H9 (cell line): ENCODE measurements at regions not wholly inside any gene's neighbourhood (a gene's known extent, or its start where the extent isn't known, plus 50 kb on each side); places are given as distances from the start of the nearest gene placed in this dataset.

Experiments used
- DNase-seq: peaks from one replicate; pipeline ENCODE4 v3.0.0-alpha.2; 2017
- H2AFZ ChIP-seq: one replicate; pipeline ENCODE4 v1.6.1; 2013; ENCODE audit warnings: mild to moderate bottlenecking, low read length, control low read depth, moderate library complexity
- H2AK5ac ChIP-seq: 2 replicates; pipeline ENCODE4 v1.6.1; 2013; ENCODE audit warnings: low read length, control low read depth, mixed read lengths; ENCODE audit not compliant: insufficient read length
- H2BK120ac ChIP-seq: one replicate; pipeline ENCODE4 v1.6.1; 2013; ENCODE audit warnings: low read depth, mild to moderate bottlenecking, low read length, control low read depth, inconsistent platforms; ENCODE audit not compliant: poor library complexity, severe bottlenecking
- H2BK12ac ChIP-seq: 2 replicates; pipeline ENCODE4 v1.6.1; 2013; ENCODE audit warnings: low read length, control low read depth, mixed read lengths, low read depth; ENCODE audit not compliant: insufficient read length
- H2BK15ac ChIP-seq: 2 replicates; pipeline ENCODE4 v1.6.1; 2013; ENCODE audit warnings: low read depth, low read length, control low read depth
- H2BK20ac ChIP-seq: one replicate; pipeline ENCODE4 v1.6.1; 2013; ENCODE audit warnings: low read depth, mild to moderate bottlenecking, low read length, control low read depth, inconsistent platforms; ENCODE audit not compliant: poor library complexity, severe bottlenecking
- H2BK5ac ChIP-seq: 2 replicates; pipeline ENCODE4 v1.6.1; 2013; ENCODE audit warnings: low read length, control low read depth, mixed read lengths; ENCODE audit not compliant: insufficient read length
- H3K14ac ChIP-seq: 2 replicates; pipeline ENCODE4 v1.6.1; 2013; ENCODE audit warnings: low read length, control low read depth; ENCODE audit not compliant: insufficient read depth
- H3K18ac ChIP-seq: 2 replicates; pipeline ENCODE4 v1.6.1; 2013; ENCODE audit warnings: low read depth, mild to moderate bottlenecking, mixed read lengths, low read length, control low read depth; ENCODE audit not compliant: insufficient read length
- H3K23ac ChIP-seq: 2 replicates; pipeline ENCODE4 v1.6.1; 2013; ENCODE audit warnings: low read length, control low read depth, mixed read lengths, low read depth; ENCODE audit not compliant: insufficient read length
- H3K23me2 ChIP-seq: 2 replicates; pipeline ENCODE4 v1.6.1; 2013; ENCODE audit warnings: low read depth, mild to moderate bottlenecking, mixed read lengths, low read length, control low read depth; ENCODE audit not compliant: insufficient read length, poor library complexity, severe bottlenecking
- H3K27ac ChIP-seq: 2 replicates; pipeline ENCODE4 v1.5.1; 2013; ENCODE audit warnings: low read length, control low read depth, mixed read lengths, low read depth; ENCODE audit not compliant: insufficient read length
- H3K27me3 ChIP-seq: 2 replicates; pipeline ENCODE4 v1.6.1; 2013; ENCODE audit warnings: low read length, control low read depth, inconsistent platforms; ENCODE audit not compliant: insufficient read depth
- H3K4ac ChIP-seq: 2 replicates; pipeline ENCODE4 v1.6.1; 2013; ENCODE audit warnings: low read depth, mild to moderate bottlenecking, control low read depth, inconsistent platforms, low read length, moderate library complexity
- H3K4me1 ChIP-seq: 2 replicates; pipeline ENCODE4 v1.6.1; 2013; ENCODE audit warnings: low read length, control low read depth, inconsistent platforms; ENCODE audit not compliant: insufficient read depth
- H3K4me2 ChIP-seq: 2 replicates; pipeline ENCODE4 v1.6.1; 2013; ENCODE audit warnings: low read length, control low read depth, mixed read lengths; ENCODE audit not compliant: insufficient read length, insufficient read depth
- H3K56ac ChIP-seq: 2 replicates; pipeline ENCODE4 v1.6.1; 2013; ENCODE audit warnings: low read depth, mild to moderate bottlenecking, mixed read lengths, low read length, control low read depth; ENCODE audit not compliant: insufficient read length
- H3K79me1 ChIP-seq: 2 replicates; pipeline ENCODE4 v1.6.1; 2013; ENCODE audit warnings: low read depth, mild to moderate bottlenecking, moderate library complexity, low read length, control low read depth, inconsistent platforms; ENCODE audit not compliant: insufficient read depth, poor library complexity, severe bottlenecking
- H3K79me2 ChIP-seq: 2 replicates; pipeline ENCODE4 v1.6.1; 2013; ENCODE audit warnings: low read length, control low read depth, inconsistent platforms; ENCODE audit not compliant: insufficient read depth
- H3K9ac ChIP-seq: 2 replicates; pipeline ENCODE4 v1.6.1; 2013; ENCODE audit warnings: low read length, control low read depth, mixed read lengths; ENCODE audit not compliant: insufficient read length; ENCODE audit errors: extremely low read depth
- H3K9me3 ChIP-seq: one replicate; pipeline ENCODE4 v1.6.1; 2013; ENCODE audit warnings: low read depth, low read length, inconsistent platforms; ENCODE audit not compliant: control insufficient read depth
- H3T11ph ChIP-seq: one replicate; pipeline ENCODE4 v1.6.1; 2013; ENCODE audit warnings: mild to moderate bottlenecking, low read length, control low read depth, inconsistent platforms
- H4K20me1 ChIP-seq: one replicate; pipeline ENCODE4 v1.6.1; 2013; ENCODE audit not compliant: control insufficient read depth, insufficient read length, insufficient read depth
- H4K5ac ChIP-seq: 2 replicates; pipeline ENCODE4 v1.6.1; 2013; ENCODE audit warnings: low read depth, mild to moderate bottlenecking, mixed read lengths, low read length, control low read depth; ENCODE audit not compliant: insufficient read length
- H4K8ac ChIP-seq: replicated peaks from 2 replicates; pipeline ENCODE4 v1.6.1; 2013; ENCODE audit warnings: low read length, control low read depth, mixed read lengths, low read depth; ENCODE audit not compliant: insufficient read length
- H4K91ac ChIP-seq: 2 replicates; pipeline ENCODE4 v1.6.1; 2013; ENCODE audit warnings: low read depth, mild to moderate bottlenecking, moderate library complexity, mixed read lengths, low read length, control low read depth; ENCODE audit not compliant: insufficient read length
- H3K27ac Mint-ChIP-seq, 3 experiments: 2 replicates in 2 of 3; 3 replicates in 1 of 3; pipeline ENCODE4 v1.8.0; 2020 to 2021; ENCODE audit warnings: mixed read lengths in 3 of 3, mild to moderate bottlenecking in 1 of 3, moderate library complexity in 1 of 3
- H3K27me3 Mint-ChIP-seq: 2 replicates; pipeline ENCODE4 v1.8.0; 2021; ENCODE audit warnings: low read depth, mild to moderate bottlenecking, moderate library complexity, mixed read lengths
- H3K36me3 Mint-ChIP-seq, 3 experiments: 2 replicates in 2 of 3; 3 replicates in 1 of 3; pipeline ENCODE4 v1.8.0; 2020 to 2021; ENCODE audit warnings: low read depth in 3 of 3, mixed read lengths in 3 of 3; ENCODE audit not compliant: insufficient read depth in 1 of 3
- H3K4me1 Mint-ChIP-seq, 2 experiments: 2 replicates each; pipeline ENCODE4 v1.8.0; 2020; ENCODE audit warnings: mixed read lengths in 2 of 2
- H3K4me3 Mint-ChIP-seq, 2 experiments: 2 replicates in 1 of 2; 3 replicates in 1 of 2; pipeline ENCODE4 v1.8.0; 2020 to 2021; ENCODE audit warnings: mild to moderate bottlenecking in 2 of 2, mixed read lengths in 2 of 2, moderate library complexity in 1 of 2
- H3K9me3 Mint-ChIP-seq, 2 experiments: 2 replicates in 1 of 2; 3 replicates in 1 of 2; pipeline ENCODE4 v1.8.0; 2020; ENCODE audit warnings: mild to moderate bottlenecking in 2 of 2, mixed read lengths in 2 of 2, moderate library complexity in 1 of 2
- WGBS: extraction: QIAGEN DNeasy Blood & Tissue Kit; methylation state at CpG from one replicate; pipeline ENCODE4 v1.1.7; 2013; ENCODE audit warnings: missing lambda C conversion rate, low lambda C conversion rate, mixed read lengths; ENCODE audit not compliant: insufficient read length; ENCODE audit errors: extremely low coverage; 5-methylcytosine and 5-hydroxymethylcytosine counted together
- TF ChIP-seq, protein P1 (sequence below): fragments of 200-600 bp; sonication (generic); conservative IDR thresholded peaks from 3 replicates; pipeline ENCODE4 v1.8.0; 2021; ENCODE audit warnings: antibody characterized with exemption, mild to moderate bottlenecking

DNA sequence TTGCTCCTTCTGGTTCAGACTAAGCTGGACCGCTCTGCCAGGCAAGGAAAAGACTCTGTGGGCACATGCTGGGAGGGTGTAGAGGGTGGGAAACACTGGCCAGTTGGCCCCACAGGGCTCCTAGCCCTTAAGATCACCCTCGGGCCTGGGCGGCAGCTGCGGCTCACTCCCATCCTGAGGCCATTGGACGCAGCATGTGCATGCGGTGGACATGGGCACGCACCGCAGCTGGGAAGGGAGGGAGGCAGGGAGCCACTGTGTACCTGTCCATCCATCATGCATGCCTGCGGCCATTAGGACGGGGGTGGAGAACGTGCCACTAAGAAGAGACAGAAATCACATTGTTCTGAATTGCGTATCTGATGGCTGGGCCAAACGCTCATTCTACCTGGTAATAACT is 140.1 kb upstream of the THBS2 start:
- Histone ChIP-seq H3K27me3 (no peaks in the 10 kb centered on the region), H3K23me2 (no peaks in the 10 kb centered on the region), H3K79me1 (no peaks in the 10 kb centered on the region), H3K4ac (no peak overlapping the region), H4K8ac (no peak overlapping the region), H3K4me1 (no peaks in the 10 kb centered on the region), H2BK12ac (no peak overlapping the region), H3K14ac (no peak overlapping the region), H3K79me2 (no peaks in the 10 kb centered on the region), H2BK20ac (no peak overlapping the region), H3K4me2 (no peak overlapping the region), H2AK5ac (no peak overlapping the region), H4K5ac (no peak overlapping the region), H3K23ac (no peak overlapping the region), H4K20me1 (no peaks in the 10 kb centered on the region), H4K91ac (no peak overlapping the region), H2BK15ac (no peak overlapping the region), H2AFZ (no peak overlapping the region), H2BK5ac (no peak overlapping the region), H2BK120ac (no peak overlapping the region), H3T11ph (no peak overlapping the region), H3K9ac (no peak overlapping the region), H3K18ac (no peak overlapping the region), H3K27ac (no peak overlapping the region), H3K56ac (no peak overlapping the region), H3K9me3 (peaks cover 13% of the 10 kb centered on the region)
- no peaks in the 10 kb centered on the region; the same call in none of the 2 replicates for H3K27me3 Mint-ChIP-seq
- TF ChIP-seq, protein P1, sequence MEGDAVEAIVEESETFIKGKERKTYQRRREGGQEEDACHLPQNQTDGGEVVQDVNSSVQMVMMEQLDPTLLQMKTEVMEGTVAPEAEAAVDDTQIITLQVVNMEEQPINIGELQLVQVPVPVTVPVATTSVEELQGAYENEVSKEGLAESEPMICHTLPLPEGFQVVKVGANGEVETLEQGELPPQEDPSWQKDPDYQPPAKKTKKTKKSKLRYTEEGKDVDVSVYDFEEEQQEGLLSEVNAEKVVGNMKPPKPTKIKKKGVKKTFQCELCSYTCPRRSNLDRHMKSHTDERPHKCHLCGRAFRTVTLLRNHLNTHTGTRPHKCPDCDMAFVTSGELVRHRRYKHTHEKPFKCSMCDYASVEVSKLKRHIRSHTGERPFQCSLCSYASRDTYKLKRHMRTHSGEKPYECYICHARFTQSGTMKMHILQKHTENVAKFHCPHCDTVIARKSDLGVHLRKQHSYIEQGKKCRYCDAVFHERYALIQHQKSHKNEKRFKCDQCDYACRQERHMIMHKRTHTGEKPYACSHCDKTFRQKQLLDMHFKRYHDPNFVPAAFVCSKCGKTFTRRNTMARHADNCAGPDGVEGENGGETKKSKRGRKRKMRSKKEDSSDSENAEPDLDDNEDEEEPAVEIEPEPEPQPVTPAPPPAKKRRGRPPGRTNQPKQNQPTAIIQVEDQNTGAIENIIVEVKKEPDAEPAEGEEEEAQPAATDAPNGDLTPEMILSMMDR = no peak
- DNase-seq = no peak
- H3K27ac Mint-ChIP-seq = no peak overlapping the region; a peak in 1 of 7 replicates
- WGBS = no CpG with 5 or more reads among the region's 13 CpGs
- H3K36me3 Mint-ChIP-seq = peaks cover 12 to 37% (median 32%) of the 10 kb centered on the region in 3 experiments
- no peak overlapping the region for H3K4me3 Mint-ChIP-seq
- no peaks in the 10 kb centered on the region for H3K4me1 Mint-ChIP-seq
- H3K9me3 Mint-ChIP-seq = peaks cover 40 to 41% of the 10 kb centered on the region in 2 experiments
